ENCODE measurements at regions not wholly inside any gene's neighbourhood (a gene's known extent, or its start where the extent isn't known, plus 50 kb on each side); places are given as distances from the start of the nearest gene placed in this dataset.

DNA sequence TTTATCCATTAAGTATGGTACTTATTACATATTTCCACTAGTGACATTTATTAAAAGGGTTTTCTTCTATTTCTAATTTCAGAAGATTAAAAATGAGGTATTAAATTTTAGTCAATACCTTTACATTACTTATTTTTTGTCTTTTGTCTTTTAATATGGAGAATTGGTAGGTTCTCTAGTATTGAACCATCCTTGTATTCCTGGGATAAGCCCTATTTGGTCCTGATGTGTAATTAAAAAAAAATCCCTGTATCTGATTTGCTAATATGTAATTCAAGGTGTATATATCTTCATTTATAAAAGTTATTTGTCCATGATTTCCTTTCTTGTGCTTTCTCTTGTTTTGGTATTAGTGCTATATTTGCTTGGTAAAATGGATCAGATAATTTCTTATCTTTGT lies 153.7 kb downstream of the TRMT11 start:
- no peaks in the 10 kb centered on the region for H3K9me3 ChIP-seq
- no peaks in the 10 kb centered on the region for H3K4me1 ChIP-seq (replicated peaks)
- no peaks in the 10 kb centered on the region for H3K27me3 ChIP-seq (replicated peaks; ENCODE audit: insufficient read depth)
- H3K4me3 ChIP-seq, result no peak overlapping the region
- no peaks in the 10 kb centered on the region for H3K36me3 ChIP-seq
- no peak for TF ChIP-seq POLR2A (IDR thresholded peaks at IDR 0.05)
- no peak for TF ChIP-seq POLR2AphosphoS5 (IDR thresholded peaks at IDR 0.05)
- TF ChIP-seq, protein P1, sequence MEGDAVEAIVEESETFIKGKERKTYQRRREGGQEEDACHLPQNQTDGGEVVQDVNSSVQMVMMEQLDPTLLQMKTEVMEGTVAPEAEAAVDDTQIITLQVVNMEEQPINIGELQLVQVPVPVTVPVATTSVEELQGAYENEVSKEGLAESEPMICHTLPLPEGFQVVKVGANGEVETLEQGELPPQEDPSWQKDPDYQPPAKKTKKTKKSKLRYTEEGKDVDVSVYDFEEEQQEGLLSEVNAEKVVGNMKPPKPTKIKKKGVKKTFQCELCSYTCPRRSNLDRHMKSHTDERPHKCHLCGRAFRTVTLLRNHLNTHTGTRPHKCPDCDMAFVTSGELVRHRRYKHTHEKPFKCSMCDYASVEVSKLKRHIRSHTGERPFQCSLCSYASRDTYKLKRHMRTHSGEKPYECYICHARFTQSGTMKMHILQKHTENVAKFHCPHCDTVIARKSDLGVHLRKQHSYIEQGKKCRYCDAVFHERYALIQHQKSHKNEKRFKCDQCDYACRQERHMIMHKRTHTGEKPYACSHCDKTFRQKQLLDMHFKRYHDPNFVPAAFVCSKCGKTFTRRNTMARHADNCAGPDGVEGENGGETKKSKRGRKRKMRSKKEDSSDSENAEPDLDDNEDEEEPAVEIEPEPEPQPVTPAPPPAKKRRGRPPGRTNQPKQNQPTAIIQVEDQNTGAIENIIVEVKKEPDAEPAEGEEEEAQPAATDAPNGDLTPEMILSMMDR (IDR thresholded peaks at IDR 0.05), result no peak
- intact Hi-C loops (cut with DNase I), result no loop called here
- no peak for DNase-seq (ENCODE audit: low spot score)
- H3K27ac ChIP-seq, result no peak overlapping the region

- no peak overlapping the region for H3K27ac ChIP-seq
- intact Hi-C loops (cut with DNase I), result no loop called here
- H3K36me3 ChIP-seq, result no peaks in the 10 kb centered on the region
- WGBS, result 81% methylated on average over 3 of the region's 3 CpGs
- no peaks in the 10 kb centered on the region for H3K4me1 ChIP-seq (replicated peaks)
- no peaks in the 10 kb centered on the region for H3K27me3 ChIP-seq (replicated peaks; ENCODE audit: insufficient read depth)
- no peak overlapping the region for H3K4me3 ChIP-seq
- DNase-seq (ENCODE audit: low spot score), result no peak
- TF ChIP-seq POLR2AphosphoS5 (IDR thresholded peaks at IDR 0.05) (no peak), POLR2A (IDR thresholded peaks at IDR 0.05) (no peak)
- no peaks in the 10 kb centered on the region for H3K9me3 ChIP-seq
Observed at GRCh38 chr6:126143761-126144251, 157.5 kb downstream of the TRMT11 start.

GRCh38 chr6:126145351-126145750 lies 159.0 kb downstream of the TRMT11 start:
- Histone ChIP-seq H3K27ac (no peak overlapping the region), H3K4me3 (no peak overlapping the region), H3K36me3 (no peaks in the 10 kb centered on the region), H3K27me3 (replicated peaks; ENCODE audit: insufficient read depth) (no peaks in the 10 kb centered on the region), H3K4me1 (replicated peaks) (no peaks in the 10 kb centered on the region), H3K9me3 (no peaks in the 10 kb centered on the region)
- TF ChIP-seq, protein P1 (IDR thresholded peaks at IDR 0.05), result no peak
- TF ChIP-seq POLR2AphosphoS5 (IDR thresholded peaks at IDR 0.05), result no peak
- no peak for TF ChIP-seq POLR2A (IDR thresholded peaks at IDR 0.05)
- no peak for DNase-seq (ENCODE audit: low spot score)
- 65% methylated on average over 6 of the region's 6 CpGs for WGBS
- intact Hi-C loops (cut with DNase I), result no loop called here

GRCh38 chr6:126147291-126147815 lies 161.0 kb downstream of the TRMT11 start:
- Histone ChIP-seq H3K4me1 (replicated peaks) (no peaks in the 10 kb centered on the region), H3K36me3 (no peaks in the 10 kb centered on the region), H3K27ac (no peak overlapping the region), H3K4me3 (no peak overlapping the region), H3K27me3 (replicated peaks; ENCODE audit: insufficient read depth) (no peaks in the 10 kb centered on the region), H3K9me3 (no peaks in the 10 kb centered on the region)
- 60% methylated on average over 4 of the region's 4 CpGs for WGBS
- TF ChIP-seq, protein P1 (IDR thresholded peaks at IDR 0.05), result no peak
- intact Hi-C loops (cut with DNase I), result no loop called here
- DNase-seq (ENCODE audit: low spot score), result no peak

GRCh38 chr6:126148853-126149252 lies 162.5 kb downstream of the TRMT11 start:
- H3K27me3 ChIP-seq (replicated peaks; ENCODE audit: insufficient read depth), result no peaks in the 10 kb centered on the region
- no peaks in the 10 kb centered on the region for H3K36me3 ChIP-seq
- no peaks in the 10 kb centered on the region for H3K4me1 ChIP-seq (replicated peaks)
- 54% methylated on average over 1 of the region's 1 CpG for WGBS
- H3K27ac ChIP-seq, result no peak overlapping the region
- no peak for DNase-seq (ENCODE audit: low spot score)
- intact Hi-C loops (cut with DNase I), result no loop called here
- H3K4me3 ChIP-seq, result no peak overlapping the region
- H3K9me3 ChIP-seq, result no peaks in the 10 kb centered on the region
- TF ChIP-seq, protein P1 (IDR thresholded peaks at IDR 0.05), result no peak
- no peak for TF ChIP-seq POLR2A (IDR thresholded peaks at IDR 0.05)
- TF ChIP-seq POLR2AphosphoS5 (IDR thresholded peaks at IDR 0.05), result no peak
